Lung (tissue), 11 donors: ENCODE measurements at regions not wholly inside any gene's neighbourhood (a gene's known extent, or its start where the extent isn't known, plus 50 kb on each side); places are given as distances from the start of the nearest gene placed in this dataset.

Source experiments
- ATAC-seq: fragments of 200-7000 bp; cut with Tn5 transposase; one replicate; pipeline ENCODE4 v1.9.1; 2020; ENCODE audit warnings: moderate number of reproducible peaks; ENCODE audit not compliant: insufficient read depth, low FRiP score
- DNase-seq, 3 donors: peaks; one replicate each; pipeline ENCODE4 v3.0.0-alpha.2; 2013 to 2017
- H3K27ac ChIP-seq, 2 donors: one replicate each; pipeline ENCODE4 v1.5.1; 2013; ENCODE audit warnings: mild to moderate bottlenecking in 2 of 2, moderate library complexity in 2 of 2, control low read depth in 1 of 2, inconsistent platforms in 1 of 2, low read depth in 1 of 2, low read length in 1 of 2
- H3K27me3 ChIP-seq, 3 donors: one replicate each; pipeline ENCODE4 v1.5.1; 2013; ENCODE audit warnings: low read length in 2 of 3; ENCODE audit not compliant: control insufficient read depth in 3 of 3, insufficient read depth in 3 of 3
- H3K36me3 ChIP-seq, 4 donors: one replicate each; pipeline ENCODE4 v1.5.1; 2013; ENCODE audit warnings: low read length in 4 of 4, mild to moderate bottlenecking in 1 of 4, moderate library complexity in 1 of 4; ENCODE audit not compliant: control insufficient read depth in 4 of 4, insufficient read depth in 4 of 4
- H3K4me1 ChIP-seq, 5 donors: one replicate each; pipeline ENCODE4 v1.5.1; 2013; ENCODE audit warnings: low read length in 5 of 5, mild to moderate bottlenecking in 2 of 5, moderate library complexity in 1 of 5; ENCODE audit not compliant: control insufficient read depth in 5 of 5, insufficient read depth in 5 of 5
- H3K4me3 ChIP-seq: one replicate; pipeline ENCODE4 v1.5.1; 2013; ENCODE audit warnings: mild to moderate bottlenecking, control low read depth, moderate library complexity
- H3K9ac ChIP-seq, 2 donors: one replicate each; pipeline ENCODE4 v1.5.1; 2013; ENCODE audit warnings: low read length in 2 of 2, control low read depth in 1 of 2; ENCODE audit not compliant: insufficient read depth in 1 of 2
- H3K9me3 ChIP-seq, 4 donors: one replicate each; pipeline ENCODE4 v1.5.1; 2013; ENCODE audit warnings: low read length in 3 of 4, mild to moderate bottlenecking in 1 of 4, moderate library complexity in 1 of 4; ENCODE audit not compliant: control insufficient read depth in 4 of 4, insufficient read depth in 3 of 4
- WGBS, 2 donors: extraction: QIAGEN DNeasy Blood & Tissue Kit; methylation state at CpG; one replicate each; pipeline ENCODE4 v1.1.7; 2013; 5-methylcytosine and 5-hydroxymethylcytosine counted together
- TF ChIP-seq, protein P1 (sequence below): IDR thresholded peaks from 2 replicates; pipeline ENCODE4 v1.5.1; 2012; ENCODE audit warnings: mild to moderate bottlenecking; ENCODE audit errors: control extremely low read depth, extremely low read depth
- donor health status: control.
- donor health status: control.
- donor health status: Bipolar disorder and iron deficiency.
- donor health status: healthy.
- donor health status: DM: yes; HTN: yes; CAD: no.

DNA sequence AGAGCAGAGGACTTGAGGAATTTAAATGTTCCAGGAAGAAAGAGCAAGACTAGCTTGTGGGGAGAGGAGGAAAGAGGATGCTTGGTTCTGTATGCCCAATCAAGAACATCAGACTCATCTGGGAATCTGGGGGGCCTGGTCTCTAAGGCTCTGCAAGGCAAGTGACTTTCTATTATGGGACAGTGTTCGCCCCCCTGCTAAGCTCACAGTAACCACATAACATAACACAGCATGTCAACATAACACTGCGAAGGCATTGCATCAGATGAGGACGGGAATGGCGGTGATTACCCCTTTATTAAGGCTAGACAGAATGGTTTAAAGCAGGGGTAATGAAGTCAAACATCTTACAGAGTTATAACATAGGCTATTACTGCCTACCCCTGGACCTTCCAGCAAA, 176.6 kb upstream of the IRX6 start:
- Histone ChIP-seq H3K4me3 (no peak overlapping the region), H3K27ac (no peak overlapping the region), H3K27me3 (peaks cover 0 to 2% (median 0%) of the 10 kb centered on the region in 3 donors), H3K36me3 (no peaks in the 10 kb centered on the region), H3K4me1 (no peaks in the 10 kb centered on the region), H3K9me3 (no peaks in the 10 kb centered on the region), H3K9ac (no peak overlapping the region)
- TF ChIP-seq, protein P1, sequence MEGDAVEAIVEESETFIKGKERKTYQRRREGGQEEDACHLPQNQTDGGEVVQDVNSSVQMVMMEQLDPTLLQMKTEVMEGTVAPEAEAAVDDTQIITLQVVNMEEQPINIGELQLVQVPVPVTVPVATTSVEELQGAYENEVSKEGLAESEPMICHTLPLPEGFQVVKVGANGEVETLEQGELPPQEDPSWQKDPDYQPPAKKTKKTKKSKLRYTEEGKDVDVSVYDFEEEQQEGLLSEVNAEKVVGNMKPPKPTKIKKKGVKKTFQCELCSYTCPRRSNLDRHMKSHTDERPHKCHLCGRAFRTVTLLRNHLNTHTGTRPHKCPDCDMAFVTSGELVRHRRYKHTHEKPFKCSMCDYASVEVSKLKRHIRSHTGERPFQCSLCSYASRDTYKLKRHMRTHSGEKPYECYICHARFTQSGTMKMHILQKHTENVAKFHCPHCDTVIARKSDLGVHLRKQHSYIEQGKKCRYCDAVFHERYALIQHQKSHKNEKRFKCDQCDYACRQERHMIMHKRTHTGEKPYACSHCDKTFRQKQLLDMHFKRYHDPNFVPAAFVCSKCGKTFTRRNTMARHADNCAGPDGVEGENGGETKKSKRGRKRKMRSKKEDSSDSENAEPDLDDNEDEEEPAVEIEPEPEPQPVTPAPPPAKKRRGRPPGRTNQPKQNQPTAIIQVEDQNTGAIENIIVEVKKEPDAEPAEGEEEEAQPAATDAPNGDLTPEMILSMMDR = no peak
- no peak for DNase-seq
- no peak for ATAC-seq
- WGBS, 2 donors = 92 to 93% methylated on average over 4 of the region's 4 CpGs

DNA sequence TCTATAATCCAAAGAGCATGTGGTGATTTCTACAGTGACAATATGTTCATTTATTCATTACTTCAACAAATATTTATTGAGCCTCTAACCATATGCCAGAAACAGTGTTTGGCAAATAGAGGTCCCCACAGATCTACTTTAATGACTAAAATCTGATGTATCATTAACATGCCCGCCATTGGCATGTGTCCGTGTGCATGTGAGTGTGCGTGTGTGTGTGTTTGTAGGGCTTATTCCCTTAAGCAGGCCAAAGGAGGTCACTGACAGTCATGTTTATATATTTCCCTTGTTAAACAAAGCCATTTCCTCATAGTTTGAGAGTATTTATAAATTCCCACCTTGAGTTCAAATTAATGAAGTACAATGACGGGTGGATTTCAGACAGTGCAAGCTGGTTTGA, 174.4 kb upstream of the IRX6 start:
- DNase-seq (no peak), ATAC-seq (no peak)
- Histone ChIP-seq H3K9ac (no peak overlapping the region), H3K36me3 (no peaks in the 10 kb centered on the region), H3K9me3 (no peaks in the 10 kb centered on the region), H3K4me1 (peaks cover 0 to 2% (median 0%) of the 10 kb centered on the region in 5 donors), H3K27ac (no peak overlapping the region), H3K27me3 (peaks cover 0 to 2% (median 2%) of the 10 kb centered on the region in 3 donors), H3K4me3 (no peak overlapping the region)
- TF ChIP-seq, protein P1 = no peak
- WGBS, 2 donors = 40 to 56% methylated on average over 4 of the region's 4 CpGs

DNA sequence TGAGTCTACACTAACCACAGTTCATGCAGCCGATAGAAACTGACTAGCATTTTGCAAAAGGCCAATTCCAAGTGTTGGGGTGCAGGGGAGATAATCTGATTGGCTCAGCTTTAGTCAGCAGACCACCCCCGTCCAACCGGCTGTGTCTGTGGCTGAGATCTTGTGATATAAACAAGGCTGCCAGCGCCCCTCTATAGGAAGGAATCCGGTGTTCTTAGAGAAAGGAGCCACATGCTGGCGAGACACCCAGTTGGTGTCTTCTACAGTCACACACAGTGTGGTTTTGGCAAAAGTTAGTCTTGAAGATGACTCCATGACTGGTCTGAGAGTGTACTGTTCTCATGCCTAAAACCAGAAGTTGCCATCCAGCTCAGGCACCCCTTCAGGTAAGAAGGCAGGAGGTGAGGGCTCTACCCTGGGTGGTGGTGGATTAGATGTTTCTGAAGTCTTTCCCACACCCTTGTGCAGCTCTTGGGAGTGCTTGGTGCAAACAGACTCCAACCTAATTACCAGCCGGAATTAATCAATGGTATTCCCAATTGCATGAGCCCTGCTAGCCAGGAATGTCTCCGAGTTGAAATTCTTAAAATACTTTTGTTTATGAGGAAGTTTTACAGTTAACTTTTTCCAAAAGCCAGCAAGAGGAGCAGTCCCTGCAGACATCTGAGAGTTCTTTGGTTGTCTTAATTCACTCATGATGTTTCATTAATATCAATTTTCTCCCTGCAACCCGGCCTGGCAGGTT, 172.3 kb upstream of the IRX6 start:
- WGBS, 2 donors = 75 to 81% methylated on average over 9 of the region's 9 CpGs
- Histone ChIP-seq H3K9ac (no peak overlapping the region), H3K4me3 (no peak overlapping the region), H3K4me1 (peaks cover 0 to 4% (median 0%) of the 10 kb centered on the region in 5 donors), H3K27me3 (peaks cover 0 to 2% (median 2%) of the 10 kb centered on the region in 3 donors), H3K36me3 (no peaks in the 10 kb centered on the region), H3K27ac (no peak overlapping the region), H3K9me3 (no peaks in the 10 kb centered on the region)
- ATAC-seq (no peak), DNase-seq (no peak)
- TF ChIP-seq, protein P1 = no peak

DNA sequence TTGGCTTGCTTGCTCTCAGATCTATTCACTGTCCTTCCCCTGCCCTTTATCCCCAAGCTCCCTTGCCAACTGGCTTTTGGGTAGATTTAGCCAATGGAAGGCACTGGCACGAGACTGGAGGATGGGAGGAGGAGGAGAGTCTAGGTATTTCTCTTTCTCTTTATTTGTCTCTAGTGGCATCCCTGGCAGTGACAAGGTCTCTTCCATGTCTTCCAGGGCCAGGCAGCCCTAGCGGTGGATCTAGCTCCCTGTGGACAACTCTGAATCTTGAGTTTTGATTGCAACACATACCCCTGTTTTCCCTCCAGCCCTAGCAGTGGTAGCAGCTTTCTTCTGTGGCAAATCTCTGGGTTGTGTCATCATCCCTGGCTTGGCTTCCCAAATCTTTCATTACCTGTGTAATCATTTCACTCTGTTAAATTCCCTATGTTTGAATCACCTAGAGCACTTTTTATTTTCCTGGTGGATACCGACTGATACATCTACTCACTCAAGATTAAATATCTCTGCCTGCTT, 171.1 kb upstream of the IRX6 start:
- TF ChIP-seq, protein P1 = no peak
- ATAC-seq (no peak), DNase-seq (no peak)
- Histone ChIP-seq H3K36me3 (no peaks in the 10 kb centered on the region), H3K4me3 (no peak overlapping the region), H3K27me3 (peaks cover 0 to 2% (median 2%) of the 10 kb centered on the region in 3 donors), H3K9ac (no peak overlapping the region), H3K4me1 (peaks cover 0 to 4% (median 0%) of the 10 kb centered on the region in 5 donors), H3K9me3 (no peaks in the 10 kb centered on the region), H3K27ac (no peak overlapping the region)
- 85 to 93% methylated on average over 3 of the region's 3 CpGs for WGBS, 2 donors
